GM21619 (cell line): ENCODE measurements at regions not wholly inside any gene's neighbourhood (a gene's known extent, or its start where the extent isn't known, plus 50 kb on each side); places are given as distances from the start of the nearest gene placed in this dataset.
A peak's percentile ranks its signal among the peaks of the same experiment; 100 is the strongest.

Source experiments
- ATAC-seq: cut with Tn5 transposase; IDR thresholded peaks from one replicate; pipeline ENCODE4 v1.9.1; 2021; ENCODE audit not compliant: unreplicated experiment

DNA sequence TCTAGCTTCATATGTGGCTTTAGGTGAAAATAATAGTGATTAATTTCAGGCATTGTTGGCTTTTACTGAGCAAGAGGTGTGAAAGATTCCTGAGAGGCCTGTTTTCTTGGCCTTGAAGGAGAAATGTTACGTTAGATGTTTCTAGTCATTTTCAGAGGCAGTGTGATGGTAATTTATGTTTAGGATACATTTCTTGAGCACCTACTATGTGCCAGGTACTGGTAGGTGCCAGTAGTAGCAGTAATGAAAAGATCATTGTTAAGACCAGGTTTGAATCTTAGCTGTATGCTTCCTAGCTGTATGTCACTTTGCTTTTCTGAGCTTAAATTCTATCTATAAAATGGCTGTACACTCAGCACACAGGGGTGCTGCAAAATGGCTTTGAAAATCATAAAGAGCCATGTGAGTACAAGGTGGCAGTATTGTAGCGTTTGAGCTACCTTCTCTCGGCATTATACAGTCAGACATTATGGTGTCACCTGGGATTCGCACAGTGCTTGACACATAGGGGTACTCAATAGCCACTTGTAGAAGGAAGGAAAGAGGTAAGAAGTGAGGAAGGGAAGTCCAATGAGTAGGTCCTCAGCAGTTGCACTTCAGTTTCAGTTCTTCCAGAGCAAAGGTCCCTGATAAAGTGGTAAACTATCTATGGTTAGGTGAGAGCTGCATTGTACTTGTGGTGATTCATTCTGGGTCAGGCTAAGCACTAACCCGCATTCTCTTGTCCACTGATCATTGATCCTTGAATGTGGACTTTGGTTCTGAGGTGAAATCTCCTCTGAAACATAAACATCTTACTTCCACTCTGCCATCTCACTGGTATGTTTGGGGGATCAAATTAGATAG, 166.5 kb upstream of the NR3C1 start:
- ATAC-seq = no peak

DNA sequence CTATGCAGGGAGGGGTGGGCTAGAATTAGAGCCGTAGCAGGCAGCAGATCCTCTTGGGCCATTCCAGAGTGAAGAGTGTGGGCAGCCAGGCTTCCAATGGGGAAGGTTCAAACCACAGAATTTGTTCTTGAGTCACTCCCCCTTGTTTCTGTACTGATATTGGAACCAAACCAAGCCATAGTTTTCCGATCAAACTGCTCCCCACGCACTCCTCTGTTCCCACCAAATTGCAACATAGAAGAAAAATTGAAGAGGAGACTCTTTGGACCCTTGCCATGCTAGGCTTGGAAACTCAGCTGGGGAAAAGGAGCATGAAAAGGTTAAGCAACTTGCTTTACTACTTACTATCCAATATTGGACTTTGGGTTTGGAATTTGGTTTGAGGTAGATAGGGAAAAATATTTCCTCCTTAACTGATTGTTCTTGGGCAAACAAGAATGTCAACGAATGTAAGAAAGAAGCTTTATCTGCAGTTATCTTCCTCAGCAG, 165.8 kb upstream of the NR3C1 start:
- ATAC-seq = no peak

DNA sequence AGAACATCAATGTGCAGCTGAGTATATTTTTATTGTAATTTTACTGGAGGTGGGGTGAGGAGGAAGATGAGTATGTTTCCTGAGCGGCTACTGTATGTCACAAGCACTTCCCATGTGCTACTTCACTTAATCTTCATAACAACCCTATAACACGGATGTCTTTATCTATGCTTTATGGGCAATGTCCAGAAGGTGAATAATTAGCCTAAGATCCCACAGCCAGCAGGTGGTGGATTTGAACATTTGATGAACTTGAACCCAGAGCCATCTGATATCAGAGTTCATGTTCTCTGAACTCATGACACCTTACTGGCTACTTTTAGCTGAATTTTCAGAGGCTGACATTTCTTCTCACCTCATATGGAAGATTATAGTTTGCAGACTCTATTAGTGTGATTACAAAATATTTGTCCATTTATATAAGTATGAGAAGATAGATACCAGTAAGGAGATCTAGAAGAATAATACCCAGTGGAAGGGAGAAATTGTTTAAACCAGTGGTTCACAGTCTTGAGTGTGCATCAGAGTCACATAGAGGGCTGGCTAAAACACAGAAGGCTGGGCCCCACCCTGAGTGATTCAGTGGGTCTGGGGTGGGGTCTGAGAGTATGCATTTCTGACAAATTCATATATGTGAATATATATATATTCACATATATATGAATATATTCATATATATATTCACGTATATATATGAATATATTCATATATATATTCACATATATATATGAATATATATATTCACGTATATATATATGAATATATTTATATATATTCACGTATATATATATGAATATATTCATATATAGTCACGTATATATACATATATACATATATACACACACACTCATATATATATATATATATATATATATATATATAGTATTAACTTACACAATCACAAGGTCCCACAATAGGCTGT, 164.4 kb upstream of the NR3C1 start:
- no peak for ATAC-seq

DNA sequence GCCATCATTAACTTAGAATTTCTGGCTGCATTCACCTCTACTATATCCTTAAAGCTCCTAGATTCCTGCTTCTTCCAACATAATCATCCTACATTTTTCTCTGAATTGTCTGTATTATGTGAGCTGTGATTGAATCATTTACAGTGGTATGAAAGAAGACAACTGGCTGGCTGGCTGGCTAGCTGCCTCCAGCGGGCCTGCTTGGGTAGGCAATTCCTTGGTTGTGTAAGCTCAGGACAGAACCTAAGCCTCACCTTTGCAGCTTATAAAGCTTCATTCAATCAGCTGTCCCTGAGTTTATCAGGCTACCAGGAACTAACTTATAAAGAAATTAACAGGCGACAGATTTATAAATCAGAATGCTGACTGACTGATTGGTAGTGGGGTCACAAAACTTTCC, 162.7 kb upstream of the NR3C1 start:
- no peak for ATAC-seq

DNA sequence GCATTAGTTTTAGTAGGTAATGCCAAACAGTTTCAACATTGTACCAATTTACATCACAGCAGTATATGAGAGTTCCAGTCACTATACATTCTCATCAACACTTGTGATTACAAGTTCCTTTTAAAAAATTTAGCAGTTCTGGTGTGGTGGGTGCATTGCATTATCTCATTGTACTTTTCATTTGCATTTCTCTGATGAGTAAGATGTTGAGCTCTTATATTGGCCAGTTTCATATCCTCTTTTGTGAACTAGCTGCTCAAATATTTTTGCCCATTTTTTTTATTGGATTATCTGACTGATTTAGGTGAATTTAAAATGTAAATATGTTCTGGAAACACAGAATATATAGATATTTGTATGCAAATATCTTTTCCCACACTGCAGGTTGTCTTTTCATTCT, 160.9 kb upstream of the NR3C1 start:
- ATAC-seq = peak; percentile 98

DNA sequence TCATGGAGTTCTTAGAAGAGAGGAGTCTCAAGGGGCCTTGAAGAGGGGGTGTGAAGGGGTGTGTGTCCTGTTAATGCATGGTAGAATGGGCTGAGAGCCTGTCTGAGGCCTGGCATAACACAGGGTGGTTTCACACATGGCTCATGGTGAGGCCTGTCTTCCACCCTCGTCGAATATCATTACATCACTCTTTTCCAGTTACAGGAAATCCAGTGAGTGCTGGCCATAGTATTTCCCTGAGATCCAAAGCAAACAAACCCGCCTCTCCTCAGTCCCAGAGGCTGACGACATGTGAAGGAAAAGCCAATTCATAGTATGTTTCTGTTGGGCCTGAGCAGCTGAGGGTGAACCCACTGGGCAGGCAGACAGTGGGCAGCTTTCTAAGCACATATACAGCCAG, 159.4 kb upstream of the NR3C1 start:
- no peak for ATAC-seq

DNA sequence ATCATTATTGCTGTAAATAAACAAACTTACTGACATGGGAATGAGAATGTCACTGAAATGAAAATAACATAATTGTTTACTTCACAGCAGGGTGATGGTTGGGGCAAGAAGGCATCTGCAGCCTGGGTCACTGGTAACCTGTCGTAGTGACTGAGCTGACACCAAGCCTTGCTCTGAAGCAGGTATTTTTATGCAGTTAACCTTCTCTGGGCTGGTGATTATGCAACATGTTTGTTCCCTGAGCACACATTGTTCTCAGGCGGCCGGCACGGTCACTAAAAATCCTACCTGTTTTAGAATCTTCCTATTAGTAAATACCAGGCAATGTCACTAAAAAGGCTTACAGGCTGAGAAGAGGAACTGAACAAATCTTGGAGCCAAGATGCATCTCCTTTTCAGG, 157.7 kb upstream of the NR3C1 start:
- no peak for ATAC-seq

DNA sequence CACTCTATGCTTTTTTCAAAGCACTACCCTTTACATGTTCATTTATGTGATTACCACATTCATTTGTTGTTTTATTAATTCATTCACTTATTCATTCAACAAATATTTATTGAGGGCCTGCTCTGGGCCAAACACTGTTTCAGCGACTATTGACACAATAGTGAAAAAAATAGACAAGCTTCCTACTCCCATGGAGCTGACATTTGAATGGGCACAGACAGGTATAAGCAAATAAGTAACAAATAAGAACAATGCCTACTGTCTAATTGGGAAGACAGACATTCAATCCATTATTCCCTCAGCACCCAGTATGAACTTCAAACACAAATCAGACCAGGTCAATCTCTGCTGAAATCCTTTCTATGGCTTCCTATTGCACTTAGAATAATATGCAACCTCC, 156.9 kb upstream of the NR3C1 start:
- ATAC-seq = no peak

DNA sequence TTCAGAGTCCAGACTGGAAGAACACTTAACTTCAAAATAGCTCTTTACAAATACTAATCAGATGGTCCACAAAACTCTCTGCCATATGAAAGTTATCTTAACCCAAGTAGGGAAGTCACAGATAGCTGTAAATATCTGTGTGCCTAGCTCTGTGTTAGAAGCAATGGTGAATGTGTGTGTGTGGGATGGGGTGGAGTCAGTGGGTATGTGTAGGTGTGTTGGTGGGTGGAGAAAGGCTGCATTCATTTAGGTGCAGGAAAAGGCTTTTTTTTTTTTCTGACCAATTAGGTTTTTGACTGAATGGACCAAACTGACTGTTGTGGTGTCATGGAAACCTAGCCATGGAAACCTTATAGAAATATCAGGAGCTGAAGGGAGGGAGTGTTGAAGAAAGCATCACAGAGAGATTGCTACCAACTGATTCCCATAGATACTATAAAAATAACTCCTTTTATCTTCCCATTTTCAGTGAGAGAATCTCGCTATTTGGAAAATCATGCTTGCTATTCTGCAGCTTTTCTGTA, 156.2 kb upstream of the NR3C1 start:
- ATAC-seq = no peak

DNA sequence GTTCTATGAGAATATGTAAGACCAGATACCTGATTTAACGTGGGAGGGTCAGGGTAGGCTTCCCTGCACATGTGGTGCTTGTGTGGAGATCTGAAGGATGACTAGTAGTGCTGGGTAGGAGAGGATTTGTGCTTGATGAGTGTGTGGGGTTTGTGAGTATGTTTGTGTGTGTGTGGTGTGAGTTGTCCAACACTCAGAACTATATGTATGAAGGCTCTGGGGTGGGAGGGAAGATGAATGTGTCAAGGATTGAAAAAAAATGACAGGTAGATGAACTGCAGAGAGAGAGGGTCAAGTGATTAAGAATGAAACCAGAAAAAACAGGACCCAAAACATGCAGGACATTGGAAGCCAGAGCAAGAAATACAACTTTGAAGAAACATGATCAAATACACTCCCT, 154.6 kb upstream of the NR3C1 start:
- no peak for ATAC-seq

DNA sequence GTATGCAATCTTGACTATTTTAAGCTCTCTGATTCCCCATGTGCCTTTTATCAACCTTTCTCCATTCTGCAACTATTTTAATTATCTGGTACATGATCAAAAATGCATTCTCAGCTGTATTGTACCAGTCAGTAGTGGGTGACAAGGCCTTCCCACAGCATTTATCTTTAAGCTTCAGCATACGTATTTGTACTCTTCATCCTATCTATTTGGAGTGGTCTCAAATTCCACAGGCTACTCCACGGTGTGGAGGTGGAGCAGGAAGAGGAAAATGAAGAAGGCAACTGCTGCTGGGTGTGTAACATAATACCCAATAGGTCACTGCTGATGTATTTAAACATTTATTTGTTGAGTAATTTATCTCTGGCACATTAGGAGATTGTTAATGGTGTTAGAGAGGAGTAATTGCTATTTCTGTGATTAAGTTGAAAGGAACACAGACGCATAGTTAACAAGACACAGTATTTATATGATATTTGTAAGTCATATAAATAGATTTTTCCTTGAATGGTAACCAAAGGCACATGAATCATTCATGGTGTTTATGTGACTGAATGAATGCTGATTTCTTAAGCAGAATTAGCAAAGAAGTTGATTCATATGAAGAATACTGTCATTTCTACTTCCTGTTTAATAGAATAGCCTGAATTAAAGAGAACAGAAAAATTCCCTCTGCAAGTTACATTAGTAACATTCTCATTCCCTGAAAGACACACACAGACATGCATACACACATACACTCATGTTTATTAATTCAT, 153.8 kb upstream of the NR3C1 start:
- ATAC-seq = peak; percentile 52

DNA sequence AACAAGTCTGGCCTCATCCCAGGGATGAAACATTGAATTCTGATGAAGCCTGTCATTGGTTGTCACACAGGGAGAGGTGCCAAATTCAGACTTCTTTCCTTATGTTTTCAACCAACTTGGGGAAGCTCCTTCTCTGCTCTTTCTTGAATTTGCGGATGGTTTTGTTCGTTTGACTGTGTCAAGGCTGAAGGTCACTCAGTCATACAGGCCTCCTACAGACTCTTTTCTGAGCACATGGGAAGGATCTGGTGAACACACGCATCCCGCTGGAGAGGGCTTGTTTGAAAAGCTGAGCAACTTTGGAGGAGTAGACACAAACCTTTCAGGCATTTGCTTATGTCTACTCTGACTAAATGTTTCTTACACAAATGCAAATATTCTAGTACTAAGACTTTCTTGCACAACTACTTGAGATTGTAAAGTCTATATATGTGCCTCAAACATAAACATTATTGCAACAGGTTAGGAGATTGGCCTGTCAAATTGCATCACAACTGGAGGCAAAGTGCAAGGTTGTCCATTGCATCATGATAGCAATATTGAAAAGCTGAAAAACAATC, 151.5 kb upstream of the NR3C1 start:
- ATAC-seq = no peak

DNA sequence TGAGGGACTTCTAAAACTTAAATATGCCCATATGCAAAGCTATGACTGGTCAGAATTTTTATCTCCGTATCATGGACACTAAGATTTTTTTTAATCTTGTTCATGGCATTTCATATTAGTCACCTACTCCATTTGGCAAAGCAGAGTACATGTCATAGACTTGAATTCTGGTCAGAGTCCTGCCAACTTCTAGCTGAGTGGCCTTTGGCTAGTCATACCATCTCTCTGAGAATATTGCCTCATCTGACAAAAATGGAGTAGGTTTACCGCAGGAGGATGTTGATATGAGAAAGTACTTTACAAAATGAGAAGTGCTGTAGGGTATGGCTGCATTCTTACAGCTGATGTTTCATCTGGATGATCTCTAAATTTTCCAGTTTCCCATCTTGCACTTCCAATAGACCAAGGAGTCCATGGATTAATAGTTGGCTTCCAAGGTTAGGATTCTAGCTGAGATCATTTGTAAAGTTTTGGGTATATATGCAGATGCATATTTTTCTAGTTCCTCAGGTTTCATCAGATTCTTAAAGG, 150.8 kb upstream of the NR3C1 start:
- ATAC-seq = no peak

DNA sequence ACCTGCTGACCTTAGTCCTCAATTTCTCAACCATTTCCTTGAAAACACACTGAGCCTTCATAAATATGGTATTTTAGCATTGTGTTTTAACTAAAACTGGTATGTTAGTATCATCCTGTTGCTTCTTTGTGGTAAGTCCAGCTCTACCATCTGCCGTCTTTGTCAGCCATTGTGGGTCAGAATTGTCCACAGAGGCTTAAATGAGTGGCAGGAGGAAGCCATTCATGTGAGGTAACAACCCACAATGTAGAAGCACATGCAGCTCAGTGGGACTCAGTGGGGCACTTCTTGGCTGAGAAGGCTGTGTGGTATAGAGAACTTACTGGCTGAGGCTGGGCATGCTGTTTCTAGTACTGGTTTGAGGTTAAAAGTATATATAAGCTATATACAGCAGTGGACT, 149.2 kb upstream of the NR3C1 start:
- ATAC-seq = no peak

DNA sequence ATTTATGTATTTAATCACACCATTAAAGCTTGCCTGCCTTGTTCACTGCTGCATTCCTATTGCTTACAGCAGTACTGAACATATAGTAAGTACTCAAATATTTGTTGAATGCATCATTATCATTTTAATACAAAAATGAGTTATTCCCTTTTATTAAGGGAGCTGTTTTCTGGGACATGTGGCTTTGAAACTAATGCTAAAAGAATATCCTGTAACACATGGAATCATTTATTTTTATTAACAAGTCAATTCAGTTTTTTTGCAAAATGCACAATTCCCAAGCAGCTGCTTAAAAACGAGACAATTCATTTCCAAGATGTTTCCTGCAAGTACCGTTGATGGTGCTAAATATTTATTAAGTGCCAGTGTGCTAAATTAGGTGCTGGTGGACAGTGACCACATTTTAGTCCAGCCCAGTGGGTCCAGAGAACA, 148.3 kb upstream of the NR3C1 start:
- ATAC-seq = no peak

DNA sequence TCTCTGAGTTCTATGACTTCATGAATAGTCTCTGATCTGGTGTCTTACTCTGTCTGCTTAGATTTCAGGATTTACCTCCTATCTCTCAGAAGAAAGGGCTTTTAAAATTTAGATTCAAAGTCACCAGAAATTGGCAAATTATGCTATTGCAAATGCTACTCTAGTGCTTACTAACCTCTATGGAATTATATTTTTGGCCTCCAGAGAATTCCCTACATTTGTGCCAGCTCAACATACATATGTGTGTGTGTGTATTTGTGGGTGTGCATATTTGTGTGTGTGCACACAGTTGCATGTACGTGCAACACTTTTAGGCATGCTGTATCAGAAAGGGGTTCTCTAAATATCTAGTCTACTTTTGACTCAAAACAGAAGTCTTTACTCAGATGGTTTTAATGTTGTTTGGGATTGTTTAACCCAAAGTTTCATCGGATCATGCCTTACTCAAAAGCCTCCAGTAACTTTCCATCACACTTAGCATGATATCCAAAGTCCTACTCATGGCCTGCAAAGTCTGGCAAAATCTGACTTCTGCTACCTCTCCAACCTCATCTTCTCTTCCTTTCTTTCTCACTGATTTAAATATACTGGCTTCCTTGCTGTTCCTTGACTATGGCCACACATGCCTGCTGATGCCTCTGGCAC, 147.6 kb upstream of the NR3C1 start:
- no peak for ATAC-seq

DNA sequence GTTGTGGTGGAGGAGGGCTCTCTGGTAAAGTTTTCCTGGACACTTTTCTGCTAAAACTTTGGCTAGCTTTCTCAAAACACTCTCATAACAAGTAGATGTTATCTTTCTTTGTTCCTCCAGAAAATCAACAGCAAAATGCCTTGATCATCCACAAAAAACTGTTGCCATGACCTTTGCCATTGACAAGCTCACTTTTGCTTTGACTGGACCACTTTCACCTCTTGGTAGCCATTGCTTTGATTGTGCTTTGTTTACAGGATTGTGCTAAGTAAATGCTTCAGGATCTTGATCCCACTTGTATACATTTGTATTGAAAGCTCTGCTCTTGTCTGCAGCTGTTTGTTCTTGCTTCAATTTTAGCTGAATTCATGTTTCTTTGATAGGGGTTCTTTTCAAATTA, 143.9 kb upstream of the NR3C1 start:
- no peak for ATAC-seq

DNA sequence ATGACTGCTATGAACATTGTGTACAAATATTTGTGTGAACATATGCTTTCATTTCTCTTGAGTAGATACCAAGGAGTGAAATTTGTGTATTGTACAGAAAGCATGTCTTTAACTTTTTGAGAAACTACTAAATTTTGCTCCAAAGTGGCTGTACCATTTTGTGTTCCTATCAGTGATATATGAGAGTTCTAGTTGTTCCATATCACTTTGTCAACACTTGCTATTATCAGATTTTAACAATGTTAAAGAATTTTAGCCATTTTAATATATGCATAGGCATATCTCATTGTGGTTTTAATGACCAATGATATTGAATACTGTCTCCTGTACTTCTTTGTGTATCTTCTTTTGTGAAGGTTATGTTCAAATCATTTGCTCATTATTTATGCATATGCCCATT, 142.9 kb upstream of the NR3C1 start:
- no peak for ATAC-seq

DNA sequence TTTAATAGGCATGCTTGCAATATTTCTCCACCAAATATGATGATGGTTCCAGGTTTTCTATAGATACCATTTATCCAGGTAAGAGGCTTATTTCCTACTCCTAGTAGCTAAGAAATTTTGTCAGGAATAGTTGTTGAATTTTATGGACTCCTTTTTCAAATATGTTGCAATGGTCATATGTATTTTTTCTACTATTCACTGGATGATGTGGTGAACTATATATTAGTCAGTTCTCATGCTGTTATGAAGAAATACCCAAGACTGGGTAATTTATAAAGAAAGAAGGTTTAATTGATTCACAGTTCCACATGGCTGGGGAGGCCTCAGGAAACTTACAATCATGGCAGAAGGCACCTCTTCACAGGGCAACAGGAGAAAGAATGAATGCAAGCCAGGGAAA, 141.1 kb upstream of the NR3C1 start:
- no peak for ATAC-seq
